WTC11 (cell line): ENCODE measurements at regions not wholly inside any gene's neighbourhood (a gene's known extent, or its start where the extent isn't known, plus 50 kb on each side); places are given as distances from the start of the nearest gene placed in this dataset.
"Not testable (repeated sequence)": the region's sequence is repeated elsewhere in the genome, so short reads cannot be mapped to it uniquely, and the experiment has no call there.

Experiments used
- MAX ChIP-seq: sonication (generic); formaldehyde crosslinking; IDR thresholded peaks from 2 replicates; pipeline ENCODE4 v1.8.0; 2022; ENCODE audit warnings: mild to moderate bottlenecking, missing genetic modification reagents
- NFYB ChIP-seq: sonication (generic); formaldehyde crosslinking; conservative IDR thresholded peaks from 2 replicates; pipeline ENCODE4 v1.8.0; 2022; ENCODE audit warnings: low read depth, missing genetic modification reagents

DNA sequence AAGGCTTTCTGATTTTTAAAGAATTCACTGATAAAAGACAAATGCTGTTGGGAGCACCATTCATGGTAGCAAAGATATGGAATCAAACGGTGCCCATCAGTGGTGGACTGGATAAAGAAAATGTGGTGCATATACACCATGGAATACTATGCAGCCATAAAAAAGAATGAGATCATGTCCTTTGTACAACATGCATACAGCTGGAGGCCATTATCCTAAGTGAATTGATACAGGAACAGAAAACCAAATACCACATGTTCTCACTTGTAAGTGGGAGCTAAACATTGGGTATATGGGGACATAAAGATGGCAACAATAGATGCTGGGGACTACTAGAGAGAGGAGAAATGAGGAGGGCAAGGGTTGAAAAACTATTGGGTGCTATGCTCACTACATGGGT is 68.8 kb upstream of the MPP7 start:
- TF ChIP-seq MAX, NFYB: not testable (repeated sequence)
